K562 (cell line): ENCODE measurements at regions not wholly inside any gene's neighbourhood (a gene's known extent, or its start where the extent isn't known, plus 50 kb on each side); places are given as distances from the start of the nearest gene placed in this dataset.

ENCODE experiments used
- ATAC-seq: fragments of 200-7000 bp; cut with Tn5 transposase; 3 replicates; pipeline ENCODE4 v1.9.1; 2020; ENCODE audit warnings: moderate library complexity
- BruUV-seq: library from RNA; stranded (reverse); fragments of 400-500 nt; replicated peaks from 2 replicates; lab custom pipeline; 2021; lab: Mats Ljungman, UMichigan
- CTCF ChIA-PET: fragments of 300-600 bp; formaldehyde crosslinking; extraction: SDS; loops from one replicate; lab custom pipeline; 2021; ENCODE audit warnings: low intra/inter-chr PET ratio; lab: Yijun Ruan, JAX
- POLR2A ChIA-PET: fragments of 300-600, 350-650 bp; sonication (Branson Sonifier 250); formaldehyde crosslinking; extraction: SDS; loops from one replicate; lab custom pipeline; 2021; ENCODE audit warnings: antibody characterized with exemption, inconsistent platforms; lab: Yijun Ruan, JAX
- DNase-seq, 4 experiments: peaks; one replicate each; pipeline versions ENCODE4 v3.0.0 to v3.0.0-alpha.2; 2011 to 2018; ENCODE audit warnings: low spot score in 3 of 4, mixed read lengths in 3 of 4; ENCODE audit errors: extremely low read depth in 1 of 4
- FAIRE-seq: peaks from 2 replicates; lab custom pipeline; 2011; peaks lifted over from hg19 to GRCh38; lab: Jason Lieb, UNC
- H2AFZ ChIP-seq: 2 replicates; pipeline ENCODE4 v1.6.0; 2011; ENCODE audit warnings: low read depth, low read length, control low read depth, inconsistent platforms
- H3K27ac ChIP-seq: fragments of 200-600 bp; 3 replicates; pipeline ENCODE4 v1.8.0; 2011; ENCODE audit warnings: low read depth, mild to moderate bottlenecking, control low read depth, inconsistent platforms, low read length, moderate library complexity, mixed read lengths; ENCODE audit errors: extremely low read depth
- H3K27me3 ChIP-seq, 2 experiments: fragments of 300-600 bp in 1 of 2; 2 replicates in 1 of 2; 3 replicates in 1 of 2; pipeline versions ENCODE4 v1.6.0 to v1.8.0; 2011; ENCODE audit warnings: inconsistent platforms in 2 of 2, low read length in 2 of 2, mild to moderate bottlenecking in 1 of 2, mixed read lengths in 1 of 2, moderate library complexity in 1 of 2; ENCODE audit not compliant: control insufficient read depth in 2 of 2, insufficient read depth in 2 of 2
- H3K36me3 ChIP-seq: fragments of 300-600 bp; 3 replicates; pipeline ENCODE4 v1.8.0; 2011; ENCODE audit warnings: mild to moderate bottlenecking, low read length, inconsistent platforms; ENCODE audit not compliant: control insufficient read depth, insufficient read depth
- H3K4me1 ChIP-seq, 2 experiments: fragments of 200-600 bp in 1 of 2; replicated peaks in 1 of 2; 2 replicates in 1 of 2; 3 replicates in 1 of 2; pipeline versions ENCODE4 v1.5.1 to v1.8.0; 2011; ENCODE audit warnings: inconsistent platforms in 2 of 2, low read length in 2 of 2, mild to moderate bottlenecking in 1 of 2, mixed read lengths in 1 of 2, moderate library complexity in 1 of 2; ENCODE audit not compliant: control insufficient read depth in 2 of 2, insufficient read depth in 2 of 2
- H3K4me2 ChIP-seq: 2 replicates; pipeline ENCODE4 v1.6.1; 2011; ENCODE audit warnings: low read length, control low read depth, inconsistent platforms, mixed read lengths; ENCODE audit not compliant: insufficient read depth
- H3K4me3 ChIP-seq: fragments of 200-600 bp; sonication (generic), shearing (Covaris generic); 2 replicates; pipeline ENCODE4 v1.5.1; 2016; ENCODE audit warnings: control low read depth, inconsistent platforms
- H3K79me2 ChIP-seq: fragments of 200-600 bp; 3 replicates; pipeline ENCODE4 v1.8.0; 2011; ENCODE audit warnings: low read length, inconsistent platforms; ENCODE audit not compliant: control insufficient read depth, insufficient read depth
- H3K9ac ChIP-seq, 2 experiments: 2 replicates each; pipeline versions ENCODE4 v1.6.0 to v1.6.1; 2011; ENCODE audit warnings: low read depth in 2 of 2, low read length in 2 of 2, control low read depth in 1 of 2, inconsistent platforms in 1 of 2, mild to moderate bottlenecking in 1 of 2, mixed read lengths in 1 of 2; ENCODE audit not compliant: insufficient read depth in 1 of 2
- H3K9me1 ChIP-seq: one replicate; pipeline ENCODE4 v1.6.0; 2011; ENCODE audit warnings: inconsistent platforms, mild to moderate bottlenecking, low read length, moderate library complexity; ENCODE audit not compliant: control insufficient read depth, insufficient read depth
- H3K9me3 ChIP-seq: replicated peaks from 2 replicates; pipeline ENCODE4 v1.5.1; 2011; ENCODE audit warnings: low read depth, low read length, inconsistent platforms; ENCODE audit not compliant: control insufficient read depth, insufficient read depth
- H4K20me1 ChIP-seq: replicated peaks from 2 replicates; pipeline ENCODE4 v1.6.1; 2011; ENCODE audit warnings: low read length, inconsistent platforms, mixed read lengths; ENCODE audit not compliant: control insufficient read depth, insufficient read depth
- BRF2 ChIP-seq: IDR thresholded peaks from 3 replicates; pipeline ENCODE4 v1.6.1; 2011; ENCODE audit warnings: borderline replicate concordance, mild to moderate bottlenecking; ENCODE audit not compliant: insufficient read length, insufficient read depth
- CAMTA2 ChIP-seq: fragments of 250-450 bp; sonication (Bioruptor Pico); conservative IDR thresholded peaks from 2 replicates; pipeline ENCODE4 v1.5.1; 2022
- CCNT2 ChIP-seq: IDR thresholded peaks from 2 replicates; pipeline ENCODE4 v1.6.1; 2011; ENCODE audit warnings: borderline replicate concordance, low read depth, mild to moderate bottlenecking, moderate library complexity, mixed read lengths, low read length; ENCODE audit not compliant: insufficient read length; ENCODE audit errors: extremely low read depth
- E2F1 ChIP-seq: sonication (generic); formaldehyde crosslinking; IDR thresholded peaks from 2 replicates; pipeline ENCODE4 v1.8.1; 2023; ENCODE audit warnings: mild to moderate bottlenecking, missing genetic modification reagents, moderate library complexity
- ETS2 ChIP-seq: IDR thresholded peaks from 2 replicates; pipeline ENCODE4 v1.6.1; 2016; ENCODE audit warnings: borderline replicate concordance, missing genetic modification characterization, mild to moderate bottlenecking, moderate library complexity, missing compliant biosample characterization; ENCODE audit not compliant: poor library complexity, severe bottlenecking
- EWSR1 ChIP-seq: fragments of 450-650 bp; IDR thresholded peaks from 2 replicates; pipeline ENCODE4 v1.6.1; 2018; ENCODE audit warnings: borderline replicate concordance, mild to moderate bottlenecking, low read depth, moderate library complexity; ENCODE audit not compliant: partially characterized antibody
- FOXA3 ChIP-seq, 2 experiments: fragments of 450-650 bp in 1 of 2; sonication (generic) in 1 of 2; formaldehyde crosslinking; IDR thresholded peaks in 1 of 2; conservative IDR thresholded peaks in 1 of 2; 2 replicates each; pipeline versions ENCODE4 v1.4.0 to v1.8.0; 2020 to 2022; ENCODE audit warnings: mild to moderate bottlenecking in 2 of 2, missing genetic modification reagents in 1 of 2
- KLF13 ChIP-seq: fragments of 450-650 bp; IDR thresholded peaks from 2 replicates; pipeline ENCODE4 v1.6.1; 2016; ENCODE audit warnings: missing genetic modification characterization, low read depth, mild to moderate bottlenecking, missing compliant biosample characterization, moderate library complexity, borderline replicate concordance
- RAD21 ChIP-seq, 2 experiments: fragments of 250-450 bp in 1 of 2; fragments of 450-650 bp in 1 of 2; sonication (Bioruptor Pico) in 1 of 2; formaldehyde crosslinking in 1 of 2; IDR thresholded peaks in 1 of 2; conservative IDR thresholded peaks in 1 of 2; 2 replicates each; pipeline versions ENCODE4 v1.4.0 to v1.8.0; 2020 to 2022; ENCODE audit warnings: mild to moderate bottlenecking in 2 of 2, moderate library complexity in 1 of 2
- STAT6 ChIP-seq: sonication (generic); formaldehyde crosslinking; IDR thresholded peaks from 2 replicates; pipeline ENCODE4 v1.8.1; 2023; ENCODE audit warnings: mild to moderate bottlenecking, missing genetic modification reagents
- ZNF124 ChIP-seq: sonication (generic); formaldehyde crosslinking; IDR thresholded peaks from 2 replicates; pipeline ENCODE4 v1.8.1; 2022; ENCODE audit warnings: missing genetic modification reagents
- ZNF41 ChIP-seq: fragments of 250-450 bp; sonication (Bioruptor Pico); conservative IDR thresholded peaks from 2 replicates; pipeline ENCODE4 v1.4.0; 2020; ENCODE audit warnings: mild to moderate bottlenecking
- WGBS: fragments of 100-300 bp; shearing (Covaris generic); methylation state at CpG from one replicate; pipeline ENCODE4 v1.1.6; 2016; ENCODE audit warnings: low coverage, mixed read lengths; ENCODE audit not compliant: insufficient coverage; ENCODE audit errors: missing lambda C conversion rate; 5-methylcytosine and 5-hydroxymethylcytosine counted together
- in situ Hi-C: fragments of 300-500 bp; cut with MboI; formaldehyde crosslinking; loops from 4 replicates; pipeline ENCODE4 v1.15.0; 2018; ENCODE audit warnings: inconsistent platforms, mixed read lengths
- intact Hi-C: fragments of 100-400 bp; cut with micrococcal nuclease; formaldehyde crosslinking; loops from 2 replicates; pipeline ENCODE4 v1.14.2; 2022
- TF ChIP-seq, protein P1 (sequence below): fragments of 450-650 bp; IDR thresholded peaks from 2 replicates; pipeline ENCODE4 v1.6.1; 2016; ENCODE audit warnings: antibody characterized with exemption

- no peak for TF ChIP-seq BRF2
- no peak for TF ChIP-seq ETS2
- TF ChIP-seq, protein P1, sequence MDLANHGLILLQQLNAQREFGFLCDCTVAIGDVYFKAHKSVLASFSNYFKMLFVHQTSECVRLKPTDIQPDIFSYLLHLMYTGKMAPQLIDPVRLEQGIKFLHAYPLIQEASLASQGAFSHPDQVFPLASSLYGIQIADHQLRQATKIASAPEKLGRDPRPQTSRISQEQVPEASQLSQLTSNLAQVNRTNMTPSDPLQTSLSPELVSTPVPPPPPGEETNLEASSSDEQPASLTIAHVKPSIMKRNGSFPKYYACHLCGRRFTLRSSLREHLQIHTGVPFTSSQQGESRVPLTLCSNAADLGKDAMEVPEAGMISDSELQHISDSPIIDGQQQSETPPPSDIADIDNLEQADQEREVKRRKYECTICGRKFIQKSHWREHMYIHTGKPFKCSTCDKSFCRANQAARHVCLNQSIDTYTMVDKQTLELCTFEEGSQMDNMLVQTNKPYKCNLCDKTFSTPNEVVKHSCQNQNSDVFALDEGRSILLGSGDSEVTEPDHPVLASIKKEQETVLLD: no peak
- TF ChIP-seq FOXA3 (CRISPR knock-in tag; conservative IDR thresholded peaks at IDR 0.05 in 1 of 2, IDR thresholded peaks at IDR 0.05 in 1 of 2): no peak
Measured at GRCh38 chr1:101363891-101364318, 127.1 kb downstream of the S1PR1 start (continued).

GRCh38 chr1:101364370-101365120, 127.7 kb downstream of the S1PR1 start:
- intact Hi-C loops (no loop called here), in situ Hi-C loops (no loop called here)
- Histone ChIP-seq H3K4me2 (no peak overlapping the region), H3K9ac (no peak overlapping the region), H3K36me3 (no peaks in the 10 kb centered on the region), H4K20me1 (no peaks in the 10 kb centered on the region), H3K9me3 (no peaks in the 10 kb centered on the region), H3K9me1 (no peaks in the 10 kb centered on the region), H3K27me3 (no peaks in the 10 kb centered on the region), H2AFZ (no peak overlapping the region), H3K4me1 (no peaks in the 10 kb centered on the region), H3K4me3 (no peak overlapping the region), H3K27ac (no peak overlapping the region), H3K79me2 (no peaks in the 10 kb centered on the region)
- DNase-seq (no peak), ATAC-seq (no peak), FAIRE-seq (no peak)
- 0% methylated on average over 3 of the region's 3 CpGs for WGBS
- BruUV-seq: no TSS peak
- POLR2A ChIA-PET: no interaction called here
- CTCF ChIA-PET: no interaction called here
- TF ChIP-seq STAT6 (CRISPR knock-in tag) (no peak), ZNF41 (CRISPR knock-in tag) (no peak), E2F1 (CRISPR knock-in tag) (no peak), CCNT2 (no peak), EWSR1 (no peak), CAMTA2 (no peak), ZNF124 (CRISPR knock-in tag) (no peak), KLF13 (tag) (no peak), RAD21 (CRISPR knock-in tag; conservative IDR thresholded peaks at IDR 0.05 in 1 of 2, IDR thresholded peaks at IDR 0.05 in 1 of 2) (no peak)
